Activated CD4-positive, alpha-beta T cell treated with anti-CD3 and anti-CD28 coated beads for 36 hours (primary cell): ENCODE measurements at regions not wholly inside any gene's neighbourhood (a gene's known extent, or its start where the extent isn't known, plus 50 kb on each side); places are given as distances from the start of the nearest gene placed in this dataset.

ENCODE experiments used
- ATAC-seq: fragments of 200-7000 bp; cut with Tn5 transposase; one replicate; pipeline ENCODE4 v1.10.0; 2021; ENCODE audit warnings: mild to moderate bottlenecking, moderate library complexity
- CTCF ChIA-PET: fragments of 350-600 bp; sonication (Branson Sonifier 250); formaldehyde crosslinking; loops from one replicate; lab custom pipeline; 2021; ENCODE audit warnings: antibody characterized with exemption; lab: Charles Lee
- POLR2A ChIA-PET: fragments of 350-600 bp; sonication (Branson Sonifier 250); formaldehyde crosslinking; loops from one replicate; lab custom pipeline; 2021; ENCODE audit warnings: antibody characterized with exemption, inconsistent platforms; lab: Charles Lee
- DNase-seq: peaks from one replicate; pipeline ENCODE4 v3.0.0-alpha.2; 2020
- H3K27ac Mint-ChIP-seq: one replicate; pipeline ENCODE4 v1.8.0; 2021; ENCODE audit warnings: mixed read lengths
- H3K27me3 Mint-ChIP-seq: one replicate; pipeline ENCODE4 v1.8.0; 2021; ENCODE audit warnings: mixed read lengths
- H3K36me3 Mint-ChIP-seq: one replicate; pipeline ENCODE4 v1.8.0; 2021; ENCODE audit warnings: low read depth, mixed read lengths
- H3K4me1 Mint-ChIP-seq: one replicate; pipeline ENCODE4 v1.8.0; 2021; ENCODE audit warnings: mixed read lengths
- H3K4me3 Mint-ChIP-seq: one replicate; pipeline ENCODE4 v1.8.0; 2021; ENCODE audit warnings: mild to moderate bottlenecking, moderate library complexity, mixed read lengths
- H3K9me3 Mint-ChIP-seq: one replicate; pipeline ENCODE4 v1.8.0; 2021; ENCODE audit warnings: low read depth, mixed read lengths
- intact Hi-C, 2 experiments: fragments of 100-400 bp; cut with DNase I in 1 of 2; cut with micrococcal nuclease in 1 of 2; formaldehyde crosslinking; loops; one replicate each; pipeline versions ENCODE4 v1.14.2 to v1.15.1; 2022 to 2024; cut with DNase I, micrococcal nuclease

- no peak overlapping the region for H3K4me3 Mint-ChIP-seq
- intact Hi-C loops = loop anchor here (2.0 to 10.0 kb wide), 4 partner anchors 205 to 437 kb away; partner anchors contain the start of gene SPRED1 (in 1 of the 2)
- H3K36me3 Mint-ChIP-seq = no peaks in the 10 kb centered on the region
- peaks cover 78% of the 10 kb centered on the region for H3K4me1 Mint-ChIP-seq
- ATAC-seq = no peak
- no peaks in the 10 kb centered on the region for H3K9me3 Mint-ChIP-seq
- peak overlapping the region; percentile 52 for H3K27ac Mint-ChIP-seq
- no peak for DNase-seq
- no peaks in the 10 kb centered on the region for H3K27me3 Mint-ChIP-seq
- POLR2A ChIA-PET = interaction anchor here (0.8 to 1.9 kb wide), 3 partner anchors 80 to 238 kb away, joined by 3 to 8 read pairs (median 4); no protein-coding TSS in a partner anchor
- CTCF ChIA-PET = interaction anchor here (0.5 to 12.3 kb wide), 32 partner anchors 8 to 1277 kb away, joined by 3 to 339 read pairs (median 12); partner anchors contain the start of genes FAM98B and RASGRP1
Measured at GRCh38 chr15:38691965-38692788, 127.6 kb upstream of the RASGRP1 start.

- Mint-ChIP-seq H3K9me3 (no peaks in the 10 kb centered on the region), H3K4me1 (peaks cover 77% of the 10 kb centered on the region), H3K27me3 (no peaks in the 10 kb centered on the region), H3K4me3 (no peak overlapping the region), H3K27ac (no peak overlapping the region), H3K36me3 (no peaks in the 10 kb centered on the region)
- POLR2A ChIA-PET = interaction anchor here (1.9 kb wide), 1 partner anchor 81 kb away, joined by 8 read pairs; no protein-coding TSS in a partner anchor
- intact Hi-C loops = loop anchor here in 1 of 2 experiments (10.0 kb wide), 1 partner anchor 438 kb away; the partner anchor contains the start of gene SPRED1
- DNase-seq (no peak), ATAC-seq (no peak)
- CTCF ChIA-PET = interaction anchor here (0.8 to 12.3 kb wide), 12 partner anchors 8 to 252 kb away, joined by 3 to 339 read pairs (median 58); partner anchors contain the start of genes FAM98B and RASGRP1
Measured at GRCh38 chr15:38692789-38693062, 128.1 kb upstream of the RASGRP1 start.

- CTCF ChIA-PET = interaction anchor here (0.7 to 12.9 kb wide), 23 partner anchors 7 to 254 kb away, joined by 3 to 162 read pairs (median 4); partner anchors contain the start of genes FAM98B and RASGRP1
- Mint-ChIP-seq H3K4me1 (peaks cover 74% of the 10 kb centered on the region), H3K4me3 (no peak overlapping the region), H3K36me3 (no peaks in the 10 kb centered on the region), H3K9me3 (no peaks in the 10 kb centered on the region), H3K27me3 (no peaks in the 10 kb centered on the region), H3K27ac (peak overlapping the region; percentile 53)
- DNase-seq = peak; percentile 11
- peak; percentile 5 for ATAC-seq
- intact Hi-C loops = loop anchor here in 1 of 2 experiments (10.0 kb wide), 1 partner anchor 441 kb away; the partner anchor contains the start of gene SPRED1
- POLR2A ChIA-PET = interaction anchor here (0.5 to 2.0 kb wide), 5 partner anchors 9 to 240 kb away, joined by 3 to 8 read pairs (median 4); partner anchors contain the start of gene RASGRP1
Measured at GRCh38 chr15:38695249-38696108, 130.9 kb upstream of the RASGRP1 start.

- peak overlapping the region; percentile 53 for H3K27ac Mint-ChIP-seq
- DNase-seq (peak; percentile 86), ATAC-seq (peak; percentile 91)
- no peaks in the 10 kb centered on the region for H3K36me3 Mint-ChIP-seq
- no peaks in the 10 kb centered on the region for H3K27me3 Mint-ChIP-seq
- H3K4me1 Mint-ChIP-seq = peaks cover 67% of the 10 kb centered on the region
- ChIA-PET POLR2A (interaction anchor here (0.7 to 2.0 kb wide), 5 partner anchors 9 to 429 kb away, joined by 3 to 8 read pairs (median 4); partner anchors contain the start of gene RASGRP1), CTCF (interaction anchor here (0.5 to 12.9 kb wide), 22 partner anchors 7 to 901 kb away, joined by 3 to 162 read pairs (median 4); partner anchors contain the start of genes FAM98B and RASGRP1)
- intact Hi-C loops = loop anchor here in 1 of 2 experiments (10.0 kb wide), 1 partner anchor 441 kb away; the partner anchor contains the start of gene SPRED1
- peak overlapping the region; percentile 41 for H3K4me3 Mint-ChIP-seq
- H3K9me3 Mint-ChIP-seq = no peaks in the 10 kb centered on the region
Measured at GRCh38 chr15:38696109-38696727, 131.6 kb upstream of the RASGRP1 start.

- no peaks in the 10 kb centered on the region for H3K27me3 Mint-ChIP-seq
- intact Hi-C loops = loop anchor here in 1 of 2 experiments (10.0 kb wide), 1 partner anchor 442 kb away; the partner anchor contains the start of gene SPRED1
- H3K4me3 Mint-ChIP-seq = peak overlapping the region; percentile 41
- no peaks in the 10 kb centered on the region for H3K9me3 Mint-ChIP-seq
- ChIA-PET CTCF (interaction anchor here (0.5 to 12.9 kb wide), 19 partner anchors 8 to 900 kb away, joined by 3 to 162 read pairs (median 6); partner anchors contain the start of genes FAM98B and RASGRP1), POLR2A (interaction anchor here (0.7 to 3.1 kb wide), 6 partner anchors 10 to 428 kb away, joined by 3 to 9 read pairs (median 4); partner anchors contain the start of gene RASGRP1)
- ATAC-seq (no peak), DNase-seq (no peak)
- H3K4me1 Mint-ChIP-seq = peaks cover 60% of the 10 kb centered on the region
- H3K27ac Mint-ChIP-seq = peak overlapping the region; percentile 52
- no peaks in the 10 kb centered on the region for H3K36me3 Mint-ChIP-seq
Measured at GRCh38 chr15:38696790-38697495, 132.3 kb upstream of the RASGRP1 start.

GRCh38 chr15:38698254-38698653 is 133.6 kb upstream of the RASGRP1 start:
- ATAC-seq (no peak), DNase-seq (peak; percentile 27)
- H3K27ac Mint-ChIP-seq = peak overlapping the region; percentile 56
- intact Hi-C loops = loop anchor here (2.0 to 10.0 kb wide), 2 partner anchors 443 to 445 kb away; partner anchors contain the start of gene SPRED1 (in 2 of the 2)
- peak overlapping the region; percentile 32 for H3K4me3 Mint-ChIP-seq
- H3K9me3 Mint-ChIP-seq = no peaks in the 10 kb centered on the region
- H3K27me3 Mint-ChIP-seq = no peaks in the 10 kb centered on the region
- no peaks in the 10 kb centered on the region for H3K36me3 Mint-ChIP-seq
- peaks cover 56% of the 10 kb centered on the region for H3K4me1 Mint-ChIP-seq
- ChIA-PET POLR2A (interaction anchor here (0.8 to 3.1 kb wide), 3 partner anchors 46 to 138 kb away, joined by 3 to 12 read pairs (median 9); no protein-coding TSS in a partner anchor), CTCF (interaction anchor here (0.6 to 12.9 kb wide), 29 partner anchors 8 to 673 kb away, joined by 3 to 162 read pairs (median 5); partner anchors contain the start of genes FAM98B and RASGRP1)

GRCh38 chr15:38699633-38700230 is 135.1 kb upstream of the RASGRP1 start:
- POLR2A ChIA-PET = interaction anchor here (0.6 to 3.1 kb wide), 7 partner anchors 10 to 260 kb away, joined by 3 to 12 read pairs (median 7); partner anchors contain the start of gene FAM98B

GRCh38 chr15:38701149-38701548 is 136.5 kb upstream of the RASGRP1 start:
- ATAC-seq (no peak), DNase-seq (no peak)
- H3K36me3 Mint-ChIP-seq = no peaks in the 10 kb centered on the region
- no peaks in the 10 kb centered on the region for H3K27me3 Mint-ChIP-seq
- H3K4me3 Mint-ChIP-seq = no peak overlapping the region
- ChIA-PET POLR2A (no interaction called here), CTCF (interaction anchor here (0.5 to 12.9 kb wide), 11 partner anchors 11 to 260 kb away, joined by 3 to 162 read pairs (median 4); partner anchors contain the start of gene FAM98B)
- intact Hi-C loops = no loop called here
- H3K4me1 Mint-ChIP-seq = peaks cover 45% of the 10 kb centered on the region
- no peak overlapping the region for H3K27ac Mint-ChIP-seq
- no peaks in the 10 kb centered on the region for H3K9me3 Mint-ChIP-seq

More at GRCh38 chr15:38699633-38700230, 135.1 kb upstream of the RASGRP1 start:
- DNase-seq = peak; percentile 83
- H3K27ac Mint-ChIP-seq = peak overlapping the region; percentile 67
- CTCF ChIA-PET = interaction anchor here (0.5 to 12.9 kb wide), 62 partner anchors 8 to 1478 kb away, joined by 3 to 162 read pairs (median 5); partner anchors contain the start of genes FAM98B, RASGRP1 and SPRED1
- peak; percentile 51 for ATAC-seq
- H3K4me3 Mint-ChIP-seq = no peak overlapping the region
- intact Hi-C loops = loop anchor here (1.0 to 10.0 kb wide), 6 partner anchors 9 to 447 kb away; partner anchors contain the start of genes SPRED1 (in 2 of the 2) and FAM98B (in 1 of the 2)
- no peaks in the 10 kb centered on the region for H3K27me3 Mint-ChIP-seq
- no peaks in the 10 kb centered on the region for H3K9me3 Mint-ChIP-seq
- no peaks in the 10 kb centered on the region for H3K36me3 Mint-ChIP-seq
- peaks cover 53% of the 10 kb centered on the region for H3K4me1 Mint-ChIP-seq
